H1 (cell line): ENCODE measurements at regions not wholly inside any gene's neighbourhood (a gene's known extent, or its start where the extent isn't known, plus 50 kb on each side); places are given as distances from the start of the nearest gene placed in this dataset.

Experiments
- CTCF ChIP-seq, 3 experiments: IDR thresholded peaks; 1 replicate in 2 of 3; 2 replicates in 1 of 3; pipeline versions ENCODE4 v1.5.1 to v1.6.1; 2011; ENCODE audit warnings: low read length in 3 of 3, mild to moderate bottlenecking in 3 of 3, inconsistent platforms in 2 of 3, low read depth in 1 of 3, moderate library complexity in 1 of 3; ENCODE audit not compliant: insufficient read depth in 1 of 3; ENCODE audit errors: control extremely low read depth in 1 of 3
- POLR2A ChIP-seq, 2 experiments: IDR thresholded peaks; 1 replicate in 1 of 2; 2 replicates in 1 of 2; pipeline ENCODE4 v1.6.1; 2011; ENCODE audit warnings: low read depth in 2 of 2, low read length in 2 of 2, mild to moderate bottlenecking in 2 of 2; ENCODE audit errors: control extremely low read depth in 1 of 2
- POLR2AphosphoS5 ChIP-seq: IDR thresholded peaks from 2 replicates; pipeline ENCODE4 v1.6.1; 2011; ENCODE audit warnings: low read depth, low read length
- SIN3A ChIP-seq, 2 experiments: IDR thresholded peaks in 1 of 2; conservative IDR thresholded peaks in 1 of 2; 2 replicates each; pipeline ENCODE4 v1.6.1; 2011 to 2012; ENCODE audit warnings: low read length in 2 of 2, improper control_type of control experiment in 1 of 2, low read depth in 1 of 2, mild to moderate bottlenecking in 1 of 2
- SRF ChIP-seq: IDR thresholded peaks from 2 replicates; pipeline ENCODE4 v1.6.1; 2011; ENCODE audit warnings: mild to moderate bottlenecking, low read depth, low read length, moderate library complexity

DNA sequence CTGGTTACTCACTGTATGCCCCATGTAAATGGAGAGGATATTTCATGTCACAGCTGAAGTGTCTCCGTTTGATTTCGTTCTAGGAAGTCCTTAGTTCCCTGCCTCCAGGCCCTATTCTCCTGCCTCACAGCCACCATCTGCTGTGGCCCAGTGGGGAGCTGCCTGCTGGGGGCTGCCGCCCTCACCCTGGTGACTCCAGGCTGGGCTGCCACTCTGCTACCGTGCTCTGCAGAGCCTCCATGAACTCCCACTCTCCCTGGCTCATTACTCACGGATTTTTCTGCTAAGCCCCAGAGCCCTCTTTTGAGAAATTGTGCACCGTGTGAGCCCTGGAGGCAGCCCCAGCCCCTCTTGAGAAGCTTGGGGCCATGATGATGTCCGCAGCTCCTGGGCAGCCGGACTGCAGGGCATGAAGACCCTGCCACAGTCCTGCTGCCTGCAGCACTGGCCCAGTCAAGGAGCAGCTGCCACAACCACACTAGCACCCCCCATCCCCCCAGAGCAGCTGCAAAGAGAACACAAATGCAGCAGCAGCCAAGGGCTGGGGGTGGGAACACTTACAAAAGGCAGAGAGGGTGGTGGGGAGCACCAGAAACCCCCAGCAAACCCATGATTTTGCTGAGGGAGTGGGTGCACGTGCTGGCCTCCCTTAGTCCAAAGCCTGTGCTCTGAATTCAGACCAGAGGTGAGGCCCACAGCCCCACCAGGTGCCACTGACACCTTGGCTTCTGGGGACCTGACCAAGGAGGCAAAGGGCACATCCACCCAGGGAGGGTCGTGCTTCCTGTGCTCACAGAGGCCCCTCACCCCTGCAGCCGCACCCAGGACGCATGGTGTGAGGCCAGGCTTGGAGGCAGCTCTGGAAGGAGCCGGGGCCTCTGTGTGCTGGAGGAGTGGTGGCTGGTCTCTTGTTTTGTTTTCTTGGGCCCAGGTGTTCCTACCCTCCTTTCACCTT lies 270.2 kb upstream of the RAB6C start:
- no peak for TF ChIP-seq POLR2AphosphoS5
- no peak for TF ChIP-seq CTCF (IDR thresholded peaks at IDR 0.05; ENCODE audit: control extremely low read depth in 1 of 3, insufficient read depth in 1 of 3, low read depth in 1 of 3, low read length in 3 of 3)
- TF ChIP-seq POLR2A (IDR thresholded peaks at IDR 0.05; ENCODE audit: control extremely low read depth in 1 of 2, low read depth in 2 of 2, low read length in 2 of 2), result no peak
- TF ChIP-seq SIN3A (conservative IDR thresholded peaks at IDR 0.05 in 1 of 2, IDR thresholded peaks at IDR 0.05 in 1 of 2; ENCODE audit: low read depth in 1 of 2, low read length in 2 of 2), result no peak
- no peak for TF ChIP-seq SRF
